Stimulated activated CD8-positive, alpha-beta memory T cell treated with anti-CD3 and anti-CD28 coated beads, Interleukin-7, amount 100 ng/mL, for 48 hours (primary cell): ENCODE measurements at regions not wholly inside any gene's neighbourhood (a gene's known extent, or its start where the extent isn't known, plus 50 kb on each side); places are given as distances from the start of the nearest gene placed in this dataset.
"Not testable (repeated sequence)": the region's sequence is repeated elsewhere in the genome, so short reads cannot be mapped to it uniquely, and the experiment has no call there.

Experiments
- DNase-seq, 2 donors: peaks; one replicate each; pipeline ENCODE4 v3.0.0-alpha.2; 2020; ENCODE audit warnings: low read depth in 1 of 2; ENCODE audit errors: extremely low read depth in 1 of 2

DNA sequence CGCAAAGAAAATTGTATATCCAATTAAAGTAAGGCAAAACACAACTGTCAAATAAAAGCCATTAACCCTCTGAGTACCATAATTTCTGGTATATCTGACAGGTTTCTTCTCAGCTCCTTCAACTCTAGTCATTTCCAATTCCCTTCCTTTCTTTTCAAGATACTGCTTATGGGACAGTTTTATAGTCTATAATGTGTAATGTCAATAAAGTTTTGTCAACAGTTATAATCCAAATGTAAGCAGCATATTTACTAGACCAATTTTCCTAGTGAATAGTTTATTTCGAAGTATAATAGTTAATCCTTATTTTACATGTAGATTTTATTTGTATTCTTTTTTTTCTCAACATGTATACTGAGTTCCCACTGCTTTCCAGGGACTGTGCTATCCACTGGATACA, 1081.8 kb downstream of the EPHA7 start:
- DNase-seq = no peak

DNA sequence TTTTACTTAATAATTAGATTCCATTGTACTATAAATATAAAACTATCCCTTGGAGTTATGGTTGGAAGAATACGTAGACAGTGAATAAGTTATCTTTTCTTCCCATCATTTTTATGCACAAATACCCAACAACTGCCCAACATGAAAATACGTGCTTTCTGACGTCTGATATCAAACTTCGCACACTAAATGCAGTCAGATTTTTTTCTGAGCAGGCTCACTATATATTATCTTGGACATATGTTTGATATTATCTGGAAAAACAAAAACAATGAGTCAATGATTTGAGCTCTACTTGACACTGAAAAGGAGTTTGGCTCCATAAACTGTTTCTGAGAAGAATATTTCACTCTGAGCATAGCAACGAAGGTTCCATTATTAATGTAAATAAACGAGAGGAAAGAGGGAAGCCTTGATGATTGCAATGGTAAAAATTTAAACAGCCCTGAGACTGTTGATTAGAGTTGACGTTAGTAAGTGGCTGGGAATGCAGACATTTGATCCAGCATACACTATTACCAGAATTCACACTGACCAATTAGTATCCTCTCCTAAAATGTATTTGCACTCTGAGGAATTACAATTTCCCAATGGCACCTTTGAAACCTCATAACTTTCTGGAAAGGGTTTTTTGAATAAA, 1090.0 kb downstream of the EPHA7 start:
- DNase-seq = no peak

DNA sequence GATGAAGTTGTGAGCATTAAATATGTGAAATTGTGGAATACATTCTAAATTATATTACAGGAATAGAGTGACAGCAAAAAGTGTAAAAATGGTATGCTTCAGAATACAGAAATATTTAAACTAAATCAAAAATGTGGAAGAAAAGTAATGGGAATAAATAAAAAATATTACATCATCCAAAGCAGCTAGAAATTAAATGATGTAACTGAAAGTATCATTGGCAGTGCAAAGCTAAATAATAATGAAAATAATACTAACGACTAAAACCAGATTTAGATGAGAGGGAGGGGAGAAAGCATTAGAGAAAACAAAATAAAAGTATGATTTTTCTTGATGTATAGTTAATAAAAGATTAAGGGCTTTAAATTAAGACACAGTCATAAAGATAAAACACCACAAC, 1104.0 kb downstream of the EPHA7 start:
- DNase-seq = no peak

DNA sequence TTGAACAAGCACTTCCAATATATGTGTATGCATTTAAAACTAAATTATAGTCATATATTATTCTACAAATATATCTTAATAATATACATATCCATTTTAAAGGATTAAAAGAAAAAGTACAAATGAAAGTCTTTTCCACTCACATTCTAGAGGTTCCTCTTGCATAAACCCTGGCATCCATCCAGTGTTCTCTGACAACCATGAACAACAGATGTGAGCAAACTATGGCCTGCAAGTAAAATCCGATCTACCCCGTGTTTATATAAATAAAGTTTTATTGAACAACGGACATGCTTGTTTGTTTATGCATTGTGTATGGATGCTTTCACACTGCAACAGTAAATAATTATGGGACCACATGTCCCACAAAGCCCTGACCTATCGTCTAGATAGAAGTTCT, 1122.3 kb downstream of the EPHA7 start:
- no peak for DNase-seq

DNA sequence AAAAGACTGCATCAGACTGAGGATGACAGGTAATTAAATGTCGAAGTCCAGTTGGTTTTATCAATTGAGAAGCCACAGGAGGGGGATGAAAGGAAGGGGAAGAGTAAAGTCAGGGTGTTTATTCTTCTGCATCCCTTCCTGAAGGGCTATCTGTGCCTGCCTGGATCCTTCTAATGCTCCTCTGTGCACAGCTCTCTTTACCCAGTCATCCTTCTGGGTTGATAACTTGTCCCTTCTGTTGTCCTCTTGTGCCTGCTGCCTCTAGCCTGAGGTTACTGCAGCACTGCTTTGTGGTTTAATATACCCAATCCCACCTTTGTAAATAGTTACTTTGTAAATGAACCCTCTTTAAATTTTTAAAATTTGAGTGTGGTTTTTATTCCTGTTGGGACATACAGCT, 1127.3 kb downstream of the EPHA7 start:
- no peak for DNase-seq

DNA sequence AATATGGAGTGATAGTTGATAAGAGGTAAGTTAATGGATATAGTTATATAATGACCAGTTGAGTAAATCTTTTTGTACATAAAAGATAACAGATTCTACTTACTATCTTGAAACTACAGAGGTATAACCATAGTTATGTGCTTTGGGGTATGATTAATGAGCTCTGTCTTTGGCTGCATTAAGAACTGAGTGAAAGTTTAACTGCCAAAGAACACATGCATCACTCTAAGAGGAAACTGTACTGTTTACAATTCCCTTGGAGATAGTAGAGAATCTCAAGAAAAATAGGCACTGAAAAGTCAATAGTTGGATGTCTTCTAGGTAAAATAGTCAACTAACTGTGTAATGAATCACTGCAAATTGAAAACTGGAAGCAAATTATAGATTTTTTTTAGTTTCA, 1129.5 kb downstream of the EPHA7 start:
- DNase-seq = no peak

DNA sequence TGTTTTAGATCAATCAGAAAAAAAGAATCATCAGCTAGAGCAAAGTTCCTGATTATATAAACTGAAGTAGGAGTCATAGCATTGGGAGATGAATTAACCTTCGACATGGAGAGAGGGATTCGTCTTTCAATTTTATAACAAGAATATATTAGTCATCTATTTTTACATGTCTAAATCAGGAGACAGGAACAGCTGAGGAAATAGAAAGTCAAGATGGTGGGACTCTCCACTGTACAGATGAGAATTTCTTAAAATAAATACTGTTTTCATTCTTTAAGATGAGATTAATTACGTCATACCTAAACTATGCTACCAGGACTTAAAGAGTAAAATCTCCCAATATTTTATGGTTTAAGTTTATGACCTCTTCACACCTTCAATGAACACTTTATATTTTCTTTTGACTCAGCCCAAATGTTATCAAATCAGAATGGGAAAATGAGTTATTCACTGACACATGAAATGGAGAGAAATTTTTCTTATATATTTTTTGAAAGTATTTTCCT, 1137.7 kb downstream of the EPHA7 start:
- DNase-seq = no peak

DNA sequence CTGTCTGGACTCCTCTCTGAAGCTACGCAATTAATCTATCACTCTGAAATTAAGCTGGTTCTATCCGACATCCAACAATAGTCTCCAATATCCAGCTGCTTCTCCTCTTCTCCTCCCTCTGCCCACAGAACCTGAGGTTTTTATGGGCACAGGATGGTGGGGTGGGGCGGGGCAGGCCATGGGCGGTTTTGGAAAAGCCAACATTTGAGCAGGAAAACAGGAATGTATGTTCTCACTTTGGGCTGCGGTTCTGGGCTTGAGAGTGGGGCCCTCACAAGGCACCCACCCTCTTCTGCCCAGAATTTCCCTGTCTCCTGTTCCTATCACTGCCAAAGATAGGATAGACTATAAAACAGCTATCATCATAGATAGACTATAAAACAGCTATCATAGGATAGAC, 1144.2 kb downstream of the EPHA7 start:
- DNase-seq = no peak

DNA sequence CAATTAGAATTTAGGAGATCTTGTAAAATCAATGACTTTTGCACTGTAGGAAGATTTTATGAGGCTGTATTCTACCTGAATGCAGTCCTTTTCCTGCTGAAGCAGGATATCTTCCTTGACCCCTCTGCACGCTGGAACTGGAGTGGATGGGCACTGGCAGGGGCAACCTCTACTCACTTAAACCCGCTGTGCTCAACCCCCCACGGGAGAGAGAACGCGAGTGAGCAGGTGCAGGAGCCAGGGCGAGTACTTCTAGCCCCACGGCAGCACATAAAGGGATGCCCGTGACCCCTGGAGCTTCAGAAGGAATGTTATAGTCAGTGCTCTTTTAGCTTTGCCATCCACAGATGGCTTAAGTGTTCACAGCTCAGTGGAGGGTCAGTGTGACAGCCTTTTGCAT, 1144.8 kb downstream of the EPHA7 start:
- no peak for DNase-seq

DNA sequence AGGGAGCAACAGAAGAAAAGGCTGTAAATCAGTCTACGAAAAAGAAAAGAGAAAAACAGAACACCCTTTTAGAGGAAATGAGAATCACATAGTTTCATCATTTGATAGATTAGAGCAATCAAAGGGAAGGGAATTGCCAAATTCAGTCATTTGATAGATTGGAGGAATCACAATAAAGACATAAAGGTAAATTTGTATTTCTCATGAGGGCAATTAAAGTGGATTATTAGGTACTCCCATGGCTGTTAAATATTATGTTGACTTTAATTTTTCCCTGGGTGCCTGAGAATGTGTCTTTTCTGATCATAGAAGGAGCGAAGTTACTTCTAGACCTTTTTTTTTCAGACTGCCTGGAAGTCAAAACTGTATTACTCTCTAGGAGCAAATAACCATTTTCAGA, 1145.7 kb downstream of the EPHA7 start:
- DNase-seq = no peak

DNA sequence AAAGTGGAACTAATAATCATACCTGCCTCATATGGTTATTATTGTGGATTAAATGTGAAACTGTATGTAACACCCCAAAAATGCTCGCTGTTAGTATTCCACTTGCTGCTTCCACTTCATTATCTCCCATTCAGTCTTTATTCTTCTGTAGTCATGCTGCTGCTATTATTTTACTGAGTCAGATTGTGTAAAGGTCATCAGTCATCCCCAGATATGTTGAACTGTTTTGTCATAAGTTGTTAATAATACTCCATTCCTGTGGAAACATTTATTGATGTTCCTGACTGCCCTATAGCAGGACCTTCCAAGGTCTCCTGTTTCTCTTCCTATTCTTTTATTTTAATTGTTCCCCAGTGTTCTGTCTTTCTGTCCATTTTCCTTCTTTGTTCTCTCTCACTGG, 1148.3 kb downstream of the EPHA7 start:
- no peak for DNase-seq

DNA sequence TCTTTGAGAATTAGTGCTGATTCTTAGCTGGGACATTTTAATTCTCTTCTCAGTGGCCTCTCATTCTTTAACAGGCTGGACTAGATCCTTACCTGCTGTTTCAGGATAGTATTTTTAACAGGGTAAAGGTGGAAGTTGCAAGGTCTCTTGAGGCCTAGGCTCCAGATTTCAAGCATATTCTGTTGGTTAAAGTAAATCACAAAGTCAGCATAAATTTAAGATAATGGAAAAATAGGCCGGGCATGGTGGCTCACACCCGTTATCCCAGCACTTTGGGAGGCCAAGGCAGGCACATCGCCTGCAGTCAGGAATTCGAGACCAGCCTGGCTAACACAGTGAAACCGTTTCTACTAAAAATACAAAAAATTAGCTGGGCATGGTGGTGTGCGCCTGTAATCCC, 1149.0 kb downstream of the EPHA7 start:
- no peak for DNase-seq

DNA sequence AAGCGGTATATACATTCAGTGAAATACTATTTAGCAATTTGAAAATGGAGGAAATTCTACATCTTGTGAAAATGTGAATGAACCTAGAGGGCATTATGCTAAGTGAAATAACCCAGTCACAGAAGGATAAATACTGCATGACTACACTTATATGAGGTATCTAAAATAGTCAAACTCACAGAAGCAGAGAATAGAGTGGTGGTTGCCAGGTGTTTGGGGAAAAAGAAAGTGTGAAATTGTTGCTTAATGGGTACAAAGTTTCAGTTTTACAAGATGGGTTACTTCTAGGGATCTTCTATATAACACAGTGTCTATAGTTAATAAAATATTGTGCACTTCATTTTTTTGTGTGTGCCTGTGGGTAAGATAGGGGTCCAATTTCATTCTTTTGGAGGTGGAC, 1152.0 kb downstream of the EPHA7 start:
- DNase-seq = no peak

DNA sequence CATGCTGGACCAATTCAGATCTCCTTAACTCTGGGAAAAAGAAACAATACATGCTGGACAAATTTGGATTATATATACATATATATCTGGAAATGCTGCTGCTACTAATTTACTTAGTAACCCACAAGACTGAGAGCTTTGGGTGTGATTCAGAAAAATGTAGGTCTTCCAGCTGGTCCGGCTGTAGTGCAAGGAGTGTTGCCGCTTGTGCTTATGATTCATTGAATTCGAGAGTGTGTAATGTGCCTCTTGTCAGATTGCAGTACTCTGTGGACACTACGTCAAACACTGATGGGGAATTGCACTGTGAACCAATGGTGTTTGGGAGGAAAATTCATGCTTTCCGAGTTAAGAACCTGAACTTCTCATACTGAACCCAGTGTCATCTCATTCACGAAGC, 1155.5 kb downstream of the EPHA7 start:
- no peak for DNase-seq

DNA sequence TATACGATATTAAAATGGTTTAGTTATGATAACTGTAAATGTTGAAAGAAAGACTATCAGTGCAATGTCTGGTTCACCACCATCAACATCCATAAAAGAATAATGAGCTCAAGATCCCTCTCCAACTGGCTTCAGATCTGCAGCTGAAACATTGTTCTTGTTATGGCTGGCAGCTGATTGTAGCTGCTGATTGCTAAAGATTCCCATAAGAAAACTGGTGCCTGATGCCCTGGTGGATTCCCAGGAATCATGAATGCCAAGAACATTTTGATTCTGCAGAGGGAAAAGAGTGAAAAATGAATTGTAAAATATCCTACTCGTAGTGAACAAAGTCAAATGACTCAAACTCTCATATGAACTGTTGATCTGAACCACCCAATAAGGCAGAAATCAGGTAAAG, 1160.2 kb downstream of the EPHA7 start:
- no peak for DNase-seq

DNA sequence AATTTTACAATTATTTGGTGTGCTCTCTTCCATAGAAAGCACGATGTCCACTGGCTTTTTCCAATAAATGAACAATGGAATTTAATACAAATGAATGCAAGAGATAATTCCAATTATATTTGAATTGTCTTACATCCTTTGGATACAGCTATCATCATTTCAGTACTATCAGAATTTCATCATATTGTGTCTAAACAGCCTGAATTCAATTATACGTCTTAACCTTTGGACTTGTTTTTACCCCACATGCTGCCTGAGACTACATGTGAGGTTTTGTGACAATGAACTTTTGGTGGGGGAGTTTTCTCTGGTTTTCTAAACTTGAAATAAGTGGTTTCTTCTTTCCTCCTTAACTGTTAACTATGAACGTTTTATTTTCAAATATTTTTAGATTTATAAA, 1176.0 kb downstream of the EPHA7 start:
- DNase-seq = no peak

DNA sequence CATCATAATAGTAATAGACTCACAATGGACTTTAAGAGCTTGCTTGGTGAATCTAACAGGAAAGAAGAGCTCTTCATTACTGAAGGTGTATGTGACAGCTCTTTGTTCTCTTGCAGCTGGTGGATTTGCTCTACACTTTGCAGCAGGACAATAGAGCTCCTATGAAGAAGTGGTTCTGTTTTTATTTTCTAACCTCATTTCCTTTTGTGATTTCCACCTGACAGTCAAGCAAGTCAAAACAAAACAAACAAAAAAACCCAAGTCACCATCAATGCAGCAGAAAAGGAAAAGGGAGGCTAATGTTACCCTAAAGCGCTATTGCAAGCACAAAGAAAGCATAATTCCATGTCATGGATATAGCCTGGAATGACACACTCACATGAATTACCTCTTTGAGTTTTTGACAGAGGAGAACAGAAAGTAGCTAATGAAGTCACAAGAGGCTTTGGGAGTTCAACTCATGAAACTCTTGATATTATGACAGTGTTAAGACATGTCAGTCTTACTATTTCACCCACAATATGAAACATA, 1188.1 kb downstream of the EPHA7 start:
- no peak for DNase-seq

DNA sequence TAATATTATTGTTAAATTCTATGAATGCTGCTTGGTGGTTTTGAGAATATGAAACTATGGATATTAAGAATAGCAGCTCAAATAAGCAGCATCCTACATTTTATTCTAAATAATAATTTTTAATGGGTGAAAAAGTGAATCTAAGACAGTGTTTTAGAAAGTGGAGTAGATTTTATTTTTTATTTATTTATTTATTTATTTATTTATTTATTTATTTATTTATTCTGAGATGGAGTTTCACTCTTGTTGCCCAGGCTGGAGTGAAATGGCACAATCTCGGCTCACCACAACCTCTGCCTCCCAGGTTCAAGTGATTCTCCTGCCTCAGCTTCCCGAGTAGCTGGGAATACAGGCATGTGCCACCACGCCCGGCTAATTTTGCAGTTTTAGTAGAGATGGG, 1199.4 kb downstream of the EPHA7 start:
- not testable (repeated sequence) for DNase-seq

DNA sequence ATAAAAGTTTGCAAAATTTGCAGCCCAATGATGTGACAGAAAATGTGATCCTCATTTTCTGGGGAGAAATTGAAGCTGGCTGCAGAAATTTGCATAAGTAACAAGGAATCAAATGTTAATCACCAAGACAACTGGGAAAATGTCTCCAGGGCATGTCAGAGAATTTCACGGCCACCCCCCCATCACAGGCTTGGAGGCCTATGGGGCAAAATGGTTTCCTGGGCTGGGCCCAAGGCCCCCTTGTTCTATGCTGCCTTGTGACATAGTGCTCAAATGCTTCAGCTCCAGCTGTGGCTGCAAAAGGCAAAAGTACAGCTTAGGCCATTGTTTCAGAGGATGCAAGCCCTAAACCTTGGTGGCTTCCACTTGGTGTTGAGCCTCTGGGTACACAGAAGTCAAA, 1202.6 kb downstream of the EPHA7 start:
- DNase-seq = no peak

DNA sequence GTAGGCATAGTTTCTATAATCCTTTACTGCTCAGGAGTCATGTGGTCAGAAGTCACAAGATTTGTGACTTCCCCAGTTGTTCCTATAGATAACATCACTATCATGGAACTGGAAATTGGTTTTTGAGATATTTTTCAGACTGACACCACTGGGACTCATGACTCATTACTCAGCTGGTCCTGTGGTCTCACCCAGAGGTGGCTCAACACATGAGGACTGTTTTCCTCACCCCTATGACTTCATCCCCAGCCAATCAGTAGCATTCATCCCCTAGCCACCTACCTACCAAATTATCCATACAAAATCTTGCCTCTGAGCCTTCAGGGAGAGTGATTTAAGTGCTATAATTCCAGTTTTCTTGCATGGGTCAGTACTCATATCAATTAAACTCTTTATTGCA, 1217.7 kb downstream of the EPHA7 start:
- no peak for DNase-seq

DNA sequence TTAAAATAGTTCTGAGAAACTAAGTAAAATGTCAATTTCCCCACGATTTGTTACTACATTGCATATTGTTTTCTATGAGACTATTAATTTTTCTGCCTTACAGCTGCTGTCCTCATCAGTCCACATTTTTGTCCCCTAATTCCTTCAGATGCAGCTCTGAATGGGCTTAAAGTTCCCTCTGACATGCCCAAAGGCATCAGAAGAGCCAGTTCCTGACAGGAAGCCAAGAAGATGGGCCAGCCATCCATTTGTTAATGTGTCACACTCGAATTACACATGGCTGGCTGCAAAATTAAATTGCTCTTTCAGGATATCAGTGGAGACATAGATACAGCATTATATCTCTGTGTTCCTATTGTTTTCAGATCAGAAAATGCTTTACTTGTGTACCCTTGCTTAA, 1223.0 kb downstream of the EPHA7 start:
- DNase-seq = no peak

DNA sequence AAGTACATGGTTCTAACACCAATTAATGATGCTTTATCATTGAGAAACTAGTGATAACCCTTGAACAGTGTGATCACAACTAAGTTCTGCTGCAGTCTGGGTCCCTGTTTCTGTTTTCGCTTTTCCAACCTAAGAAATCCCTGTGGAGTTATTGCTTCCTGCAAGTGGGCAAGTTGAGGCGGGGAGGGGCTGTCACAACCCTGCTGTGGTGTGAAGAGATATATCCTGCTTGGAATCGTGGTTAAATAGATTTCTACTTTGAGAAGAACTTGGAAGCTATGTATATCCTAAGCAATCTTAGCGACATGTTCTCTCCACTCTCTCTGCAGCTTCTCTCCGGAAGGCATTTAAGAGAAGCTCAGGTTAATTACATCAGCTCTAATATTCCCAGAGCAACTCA, 1223.6 kb downstream of the EPHA7 start:
- no peak for DNase-seq

DNA sequence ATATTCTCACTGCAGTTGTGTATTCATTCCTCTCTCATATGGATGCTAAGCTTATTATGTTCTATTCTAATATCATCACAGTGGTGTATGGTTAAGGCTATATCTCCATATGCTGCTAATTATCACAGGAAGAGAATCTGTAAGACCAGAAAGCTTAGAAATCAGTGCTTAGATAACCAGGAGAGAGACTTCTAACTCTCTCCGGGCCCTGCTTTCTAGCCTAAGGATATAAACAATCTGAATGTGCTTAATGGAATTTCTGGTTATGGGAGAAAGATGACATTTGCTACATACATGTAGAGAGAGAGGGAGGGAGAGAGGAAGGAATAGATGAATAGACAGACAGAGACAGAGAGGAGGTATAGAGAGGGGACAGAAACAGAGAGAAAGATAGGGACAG, 1231.3 kb downstream of the EPHA7 start:
- no peak for DNase-seq
